ENCODE measurements at regions not wholly inside any gene's neighbourhood (a gene's known extent, or its start where the extent isn't known, plus 50 kb on each side); places are given as distances from the start of the nearest gene placed in this dataset.
"Not testable (repeated sequence)": the region's sequence is repeated elsewhere in the genome, so short reads cannot be mapped to it uniquely, and the experiment has no call there.

DNA sequence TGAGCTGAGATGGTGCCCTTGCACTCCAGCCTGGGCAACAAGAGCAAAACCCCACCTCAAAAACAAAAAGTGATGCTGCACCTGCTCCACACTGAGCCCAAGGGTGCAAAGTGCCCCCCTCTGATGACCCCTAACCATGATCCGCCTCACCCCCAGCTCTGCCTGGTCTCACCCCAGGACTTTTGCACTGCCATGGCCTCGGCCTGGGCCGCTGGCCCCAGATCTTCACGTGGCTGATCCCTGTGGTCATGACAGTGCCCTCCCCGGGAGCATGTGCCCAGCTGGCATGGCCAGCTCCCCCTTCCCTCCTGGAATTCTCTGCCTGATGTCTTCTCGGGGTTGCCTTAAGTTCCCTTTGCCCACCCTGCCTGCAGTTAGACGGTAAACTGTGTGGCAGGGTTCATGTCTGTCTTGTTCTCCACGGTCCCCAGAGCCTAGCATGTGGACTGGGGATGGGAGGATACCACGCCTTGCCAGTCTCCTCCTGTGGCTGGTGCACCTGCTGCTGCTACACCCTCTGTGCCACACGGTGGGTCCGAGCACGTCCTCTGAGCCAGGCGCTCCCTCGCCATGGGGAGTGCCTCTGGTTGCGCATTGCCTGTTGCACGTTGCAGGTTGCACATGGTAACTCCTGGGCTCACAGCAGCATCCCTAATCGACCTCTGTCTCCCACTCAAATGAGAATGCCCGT, 77.4 kb upstream of the PPP1R26 start:
- Histone ChIP-seq H3K27me3 (replicated peaks in 2 of 5; ENCODE audit: control insufficient read depth in 4 of 5, insufficient read depth in 5 of 5, low read length in 4 of 5) (peaks cover 0 to 13% (median 0%) of the 10 kb centered on the region in 5 experiments), H3K4me1 (ENCODE audit: control extremely low read depth in 1 of 4, control insufficient read depth in 4 of 4, insufficient read depth in 4 of 4, low read length in 3 of 4) (no peaks in the 10 kb centered on the region), H3K27ac (ENCODE audit: insufficient read depth in 1 of 2, low read depth in 1 of 2, low read length in 2 of 2, poor library complexity in 1 of 2, severe bottlenecking in 2 of 2) (no peak overlapping the region), H3K4me3 (ENCODE audit: control insufficient read depth in 1 of 7, extremely low read depth in 1 of 7, insufficient read depth in 4 of 7, low read depth in 2 of 7, low read length in 6 of 7) (no peak overlapping the region), H3K9me3 (ENCODE audit: control extremely low read depth in 1 of 5, control insufficient read depth in 4 of 5, insufficient read depth in 2 of 5, low read depth in 1 of 5, low read length in 4 of 5) (peaks cover 0 to 2% (median 0%) of the 10 kb centered on the region in 5 experiments), H3K36me3 (ENCODE audit: control insufficient read depth in 4 of 4, insufficient read depth in 4 of 4, low read length in 3 of 4) (no peaks in the 10 kb centered on the region)
- 89% methylated on average over 17 of the region's 18 CpGs for WGBS (ENCODE audit: insufficient coverage)
- DNase-seq = no peak
- ChIA-PET POLR2A (no interaction called here), CTCF (no interaction called here)

DNA sequence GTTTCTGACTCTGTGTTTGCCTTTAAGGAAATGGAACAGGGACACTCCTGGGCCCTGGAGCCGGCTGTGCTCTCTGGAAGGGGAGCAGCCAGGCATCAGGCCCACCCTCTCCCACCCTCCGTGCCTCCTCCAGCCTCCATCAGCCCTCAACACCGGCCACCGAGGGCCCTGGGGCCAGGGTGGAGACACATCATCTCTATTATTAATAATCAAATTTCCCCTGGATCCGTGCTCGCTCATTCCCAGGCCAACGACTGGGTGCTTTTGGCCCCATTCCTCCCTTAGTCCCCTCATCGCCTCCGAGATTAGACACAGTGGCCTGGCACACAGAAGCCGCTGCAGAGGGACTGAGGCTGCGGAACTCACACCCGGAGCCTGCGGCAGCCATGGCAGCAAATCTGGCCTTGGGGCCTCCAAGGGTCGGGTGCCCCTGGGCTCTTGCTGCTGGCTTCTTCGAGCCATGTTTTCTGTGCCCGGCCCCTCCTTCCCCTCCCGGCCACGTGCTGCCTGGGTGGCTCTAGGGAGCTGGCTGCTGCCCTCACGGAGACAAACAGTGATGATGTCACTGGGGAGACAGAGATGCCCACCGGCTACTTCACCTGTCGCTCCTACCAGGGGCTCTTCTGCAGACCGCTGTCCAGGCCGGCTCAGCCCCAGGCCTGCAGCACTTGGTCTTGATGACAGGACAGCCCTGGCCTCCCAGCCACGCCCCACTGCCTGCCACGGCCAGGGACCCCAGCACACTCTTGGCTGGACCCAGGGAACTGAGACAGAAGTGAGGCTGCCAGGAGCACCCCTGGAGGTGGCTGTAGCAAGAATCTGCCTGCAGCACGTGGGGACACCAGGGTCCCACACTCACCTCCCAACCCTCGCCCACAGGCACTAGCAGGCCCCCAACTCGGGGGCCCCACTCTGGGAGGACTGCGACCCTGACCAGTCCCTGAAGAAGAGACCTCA, 76.6 kb upstream of the PPP1R26 start:
- no peaks in the 10 kb centered on the region for H3K4me1 ChIP-seq (ENCODE audit: control extremely low read depth in 1 of 4, control insufficient read depth in 4 of 4, insufficient read depth in 4 of 4, low read length in 3 of 4)
- CTCF ChIA-PET = no interaction called here
- no peaks in the 10 kb centered on the region for H3K36me3 ChIP-seq (ENCODE audit: control insufficient read depth in 4 of 4, insufficient read depth in 4 of 4, low read length in 3 of 4)
- POLR2A ChIA-PET = no interaction called here
- H3K27ac ChIP-seq (ENCODE audit: insufficient read depth in 1 of 2, low read depth in 1 of 2, low read length in 2 of 2, poor library complexity in 1 of 2, severe bottlenecking in 2 of 2) = no peak overlapping the region
- peaks cover 0 to 3% (median 0%) of the 10 kb centered on the region in 5 experiments for H3K9me3 ChIP-seq (ENCODE audit: control extremely low read depth in 1 of 5, control insufficient read depth in 4 of 5, insufficient read depth in 2 of 5, low read depth in 1 of 5, low read length in 4 of 5)
- peaks cover 0 to 19% (median 0%) of the 10 kb centered on the region in 5 experiments for H3K27me3 ChIP-seq (replicated peaks in 2 of 5; ENCODE audit: control insufficient read depth in 4 of 5, insufficient read depth in 5 of 5, low read length in 4 of 5)
- 90% methylated on average over 27 of the region's 29 CpGs for WGBS (ENCODE audit: insufficient coverage)
- no peak for DNase-seq
- H3K4me3 ChIP-seq (ENCODE audit: control insufficient read depth in 1 of 7, extremely low read depth in 1 of 7, insufficient read depth in 4 of 7, low read depth in 2 of 7, low read length in 6 of 7) = no peak overlapping the region

- Histone ChIP-seq H3K36me3 (ENCODE audit: control insufficient read depth in 4 of 4, insufficient read depth in 4 of 4, low read length in 3 of 4) (no peaks in the 10 kb centered on the region), H3K9me3 (ENCODE audit: control extremely low read depth in 1 of 5, control insufficient read depth in 4 of 5, insufficient read depth in 2 of 5, low read depth in 1 of 5, low read length in 4 of 5) (peaks cover 0 to 3% (median 0%) of the 10 kb centered on the region in 5 experiments), H3K4me1 (ENCODE audit: control extremely low read depth in 1 of 4, control insufficient read depth in 4 of 4, insufficient read depth in 4 of 4, low read length in 3 of 4) (no peaks in the 10 kb centered on the region), H3K27ac (ENCODE audit: insufficient read depth in 1 of 2, low read depth in 1 of 2, low read length in 2 of 2, poor library complexity in 1 of 2, severe bottlenecking in 2 of 2) (no peak overlapping the region), H3K27me3 (replicated peaks in 2 of 5; ENCODE audit: control insufficient read depth in 4 of 5, insufficient read depth in 5 of 5, low read length in 4 of 5) (peaks cover 0 to 24% (median 2%) of the 10 kb centered on the region in 5 experiments), H3K4me3 (ENCODE audit: control insufficient read depth in 1 of 7, extremely low read depth in 1 of 7, insufficient read depth in 4 of 7, low read depth in 2 of 7, low read length in 6 of 7) (no peak overlapping the region)
- POLR2A ChIA-PET = no interaction called here
- DNase-seq = no peak
- CTCF ChIA-PET = no interaction called here
- 77% methylated on average over 9 of the region's 11 CpGs for WGBS (ENCODE audit: insufficient coverage)
Observed at GRCh38 chr9:135403733-135404450, 75.7 kb upstream of the PPP1R26 start.

- no peak for DNase-seq
- ChIA-PET POLR2A (no interaction called here), CTCF (no interaction called here)
- Histone ChIP-seq H3K4me3 (ENCODE audit: control insufficient read depth in 1 of 7, extremely low read depth in 1 of 7, insufficient read depth in 4 of 7, low read depth in 2 of 7, low read length in 6 of 7) (no peak overlapping the region), H3K4me1 (ENCODE audit: control extremely low read depth in 1 of 4, control insufficient read depth in 4 of 4, insufficient read depth in 4 of 4, low read length in 3 of 4) (no peaks in the 10 kb centered on the region), H3K27ac (ENCODE audit: insufficient read depth in 1 of 2, low read depth in 1 of 2, low read length in 2 of 2, poor library complexity in 1 of 2, severe bottlenecking in 2 of 2) (no peak overlapping the region), H3K36me3 (ENCODE audit: control insufficient read depth in 4 of 4, insufficient read depth in 4 of 4, low read length in 3 of 4) (no peaks in the 10 kb centered on the region), H3K9me3 (ENCODE audit: control extremely low read depth in 1 of 5, control insufficient read depth in 4 of 5, insufficient read depth in 2 of 5, low read depth in 1 of 5, low read length in 4 of 5) (peaks cover 0 to 3% (median 0%) of the 10 kb centered on the region in 5 experiments), H3K27me3 (replicated peaks in 2 of 5; ENCODE audit: control insufficient read depth in 4 of 5, insufficient read depth in 5 of 5, low read length in 4 of 5) (peaks cover 0 to 25% (median 2%) of the 10 kb centered on the region in 5 experiments)
- WGBS (ENCODE audit: insufficient coverage) = 93% methylated on average over 21 of the region's 23 CpGs
Observed at GRCh38 chr9:135404451-135405144, 75.0 kb upstream of the PPP1R26 start.

GRCh38 chr9:135405145-135405464, 74.5 kb upstream of the PPP1R26 start:
- POLR2A ChIA-PET; H3K9me3 ChIP-seq (ENCODE audit: control extremely low read depth in 1 of 5, control insufficient read depth in 4 of 5, insufficient read depth in 2 of 5, low read depth in 1 of 5, low read length in 4 of 5); H3K4me1 ChIP-seq (ENCODE audit: control extremely low read depth in 1 of 4, control insufficient read depth in 4 of 4, insufficient read depth in 4 of 4, low read length in 3 of 4); H3K27ac ChIP-seq (ENCODE audit: insufficient read depth in 1 of 2, low read depth in 1 of 2, low read length in 2 of 2, poor library complexity in 1 of 2, severe bottlenecking in 2 of 2); CTCF ChIA-PET; H3K4me3 ChIP-seq (ENCODE audit: control insufficient read depth in 1 of 7, extremely low read depth in 1 of 7, insufficient read depth in 4 of 7, low read depth in 2 of 7, low read length in 6 of 7); H3K36me3 ChIP-seq (ENCODE audit: control insufficient read depth in 4 of 4, insufficient read depth in 4 of 4, low read length in 3 of 4); DNase-seq: not testable (repeated sequence)
- peaks cover 0 to 30% (median 2%) of the 10 kb centered on the region in 5 experiments for H3K27me3 ChIP-seq (replicated peaks in 2 of 5; ENCODE audit: control insufficient read depth in 4 of 5, insufficient read depth in 5 of 5, low read length in 4 of 5)
- no CpG with 5 or more reads among the region's 12 CpGs for WGBS (ENCODE audit: insufficient coverage)

DNA sequence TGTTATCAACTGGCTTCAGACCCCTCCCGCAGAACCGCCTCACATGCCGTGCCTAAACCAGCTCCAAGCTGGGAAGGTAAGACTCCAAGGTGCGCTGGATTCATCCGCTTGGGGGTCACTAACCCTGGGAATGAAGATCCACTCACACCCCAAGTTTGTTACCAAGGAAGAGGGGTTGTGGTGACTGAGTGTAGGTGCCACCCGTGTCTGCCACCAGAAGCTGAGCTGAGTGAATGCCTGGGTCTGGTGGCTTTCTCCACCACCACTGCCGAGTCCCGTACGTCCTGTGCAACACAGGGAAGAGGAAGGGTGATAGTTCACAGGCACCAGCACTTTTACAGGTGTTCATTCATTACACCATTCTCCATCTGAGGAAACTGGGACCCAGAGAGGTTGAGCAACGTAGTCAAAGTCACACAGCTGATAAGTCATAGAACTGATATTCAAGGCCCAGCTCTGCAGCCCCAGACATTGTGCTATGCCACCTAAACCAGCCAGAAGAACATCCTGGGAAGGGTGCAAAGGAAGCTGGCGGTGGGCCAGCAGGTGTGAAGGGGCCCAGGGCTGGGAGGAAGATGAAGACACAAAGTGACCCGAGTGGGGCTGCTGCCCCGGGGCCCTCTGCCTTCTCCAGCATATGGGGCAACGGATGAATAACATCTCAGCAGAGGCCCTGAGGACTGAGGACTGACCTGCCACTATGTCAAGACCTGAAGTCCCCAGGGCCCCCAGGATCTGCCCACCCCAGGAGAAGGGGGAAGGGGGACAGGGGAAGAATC, 70.9 kb upstream of the PPP1R26 start:
- peaks cover 0 to 2% (median 0%) of the 10 kb centered on the region in 4 experiments for H3K4me1 ChIP-seq (ENCODE audit: control extremely low read depth in 1 of 4, control insufficient read depth in 4 of 4, insufficient read depth in 4 of 4, low read length in 3 of 4)
- peaks cover 0 to 44% (median 2%) of the 10 kb centered on the region in 5 experiments for H3K27me3 ChIP-seq (replicated peaks in 2 of 5; ENCODE audit: control insufficient read depth in 4 of 5, insufficient read depth in 5 of 5, low read length in 4 of 5)
- H3K27ac ChIP-seq (ENCODE audit: insufficient read depth in 1 of 2, low read depth in 1 of 2, low read length in 2 of 2, poor library complexity in 1 of 2, severe bottlenecking in 2 of 2) = no peak overlapping the region
- ChIA-PET CTCF (no interaction called here), POLR2A (no interaction called here)
- peaks cover 0 to 3% (median 0%) of the 10 kb centered on the region in 5 experiments for H3K9me3 ChIP-seq (ENCODE audit: control extremely low read depth in 1 of 5, control insufficient read depth in 4 of 5, insufficient read depth in 2 of 5, low read depth in 1 of 5, low read length in 4 of 5)
- no peaks in the 10 kb centered on the region for H3K36me3 ChIP-seq (ENCODE audit: control insufficient read depth in 4 of 4, insufficient read depth in 4 of 4, low read length in 3 of 4)
- no peak for DNase-seq
- H3K4me3 ChIP-seq (ENCODE audit: control insufficient read depth in 1 of 7, extremely low read depth in 1 of 7, insufficient read depth in 4 of 7, low read depth in 2 of 7, low read length in 6 of 7) = no peak overlapping the region
- 92% methylated on average over 11 of the region's 14 CpGs for WGBS (ENCODE audit: insufficient coverage)
